K562 (cell line): ENCODE measurements at regions not wholly inside any gene's neighbourhood (a gene's known extent, or its start where the extent isn't known, plus 50 kb on each side); places are given as distances from the start of the nearest gene placed in this dataset.

Experiments
- ATAC-seq: fragments of 200-7000 bp; cut with Tn5 transposase; 3 replicates; pipeline ENCODE4 v1.9.1; 2020; ENCODE audit warnings: moderate library complexity
- BruUV-seq: library from RNA; stranded (reverse); fragments of 400-500 nt; replicated peaks from 2 replicates; lab custom pipeline; 2021; lab: Mats Ljungman, UMichigan
- CTCF ChIA-PET: fragments of 300-600 bp; formaldehyde crosslinking; extraction: SDS; loops from one replicate; lab custom pipeline; 2021; ENCODE audit warnings: low intra/inter-chr PET ratio; lab: Yijun Ruan, JAX
- POLR2A ChIA-PET: fragments of 300-600, 350-650 bp; sonication (Branson Sonifier 250); formaldehyde crosslinking; extraction: SDS; loops from one replicate; lab custom pipeline; 2021; ENCODE audit warnings: antibody characterized with exemption, inconsistent platforms; lab: Yijun Ruan, JAX
- DNase-seq, 4 experiments: peaks; one replicate each; pipeline versions ENCODE4 v3.0.0 to v3.0.0-alpha.2; 2011 to 2018; ENCODE audit warnings: low spot score in 3 of 4, mixed read lengths in 3 of 4; ENCODE audit errors: extremely low read depth in 1 of 4
- FAIRE-seq: peaks from 2 replicates; lab custom pipeline; 2011; peaks lifted over from hg19 to GRCh38; lab: Jason Lieb, UNC
- H2AFZ ChIP-seq: 2 replicates; pipeline ENCODE4 v1.6.0; 2011; ENCODE audit warnings: low read depth, low read length, control low read depth, inconsistent platforms
- H3K27ac ChIP-seq: fragments of 200-600 bp; 3 replicates; pipeline ENCODE4 v1.8.0; 2011; ENCODE audit warnings: low read depth, mild to moderate bottlenecking, control low read depth, inconsistent platforms, low read length, moderate library complexity, mixed read lengths; ENCODE audit errors: extremely low read depth
- H3K27me3 ChIP-seq, 2 experiments: fragments of 300-600 bp in 1 of 2; 2 replicates in 1 of 2; 3 replicates in 1 of 2; pipeline versions ENCODE4 v1.6.0 to v1.8.0; 2011; ENCODE audit warnings: inconsistent platforms in 2 of 2, low read length in 2 of 2, mild to moderate bottlenecking in 1 of 2, mixed read lengths in 1 of 2, moderate library complexity in 1 of 2; ENCODE audit not compliant: control insufficient read depth in 2 of 2, insufficient read depth in 2 of 2
- H3K36me3 ChIP-seq: fragments of 300-600 bp; 3 replicates; pipeline ENCODE4 v1.8.0; 2011; ENCODE audit warnings: mild to moderate bottlenecking, low read length, inconsistent platforms; ENCODE audit not compliant: control insufficient read depth, insufficient read depth
- H3K4me1 ChIP-seq, 2 experiments: fragments of 200-600 bp in 1 of 2; replicated peaks in 1 of 2; 2 replicates in 1 of 2; 3 replicates in 1 of 2; pipeline versions ENCODE4 v1.5.1 to v1.8.0; 2011; ENCODE audit warnings: inconsistent platforms in 2 of 2, low read length in 2 of 2, mild to moderate bottlenecking in 1 of 2, mixed read lengths in 1 of 2, moderate library complexity in 1 of 2; ENCODE audit not compliant: control insufficient read depth in 2 of 2, insufficient read depth in 2 of 2
- H3K4me2 ChIP-seq: 2 replicates; pipeline ENCODE4 v1.6.1; 2011; ENCODE audit warnings: low read length, control low read depth, inconsistent platforms, mixed read lengths; ENCODE audit not compliant: insufficient read depth
- H3K4me3 ChIP-seq: fragments of 200-600 bp; sonication (generic), shearing (Covaris generic); 2 replicates; pipeline ENCODE4 v1.5.1; 2016; ENCODE audit warnings: control low read depth, inconsistent platforms
- H3K79me2 ChIP-seq: fragments of 200-600 bp; 3 replicates; pipeline ENCODE4 v1.8.0; 2011; ENCODE audit warnings: low read length, inconsistent platforms; ENCODE audit not compliant: control insufficient read depth, insufficient read depth
- H3K9ac ChIP-seq, 2 experiments: 2 replicates each; pipeline versions ENCODE4 v1.6.0 to v1.6.1; 2011; ENCODE audit warnings: low read depth in 2 of 2, low read length in 2 of 2, control low read depth in 1 of 2, inconsistent platforms in 1 of 2, mild to moderate bottlenecking in 1 of 2, mixed read lengths in 1 of 2; ENCODE audit not compliant: insufficient read depth in 1 of 2
- H3K9me1 ChIP-seq: one replicate; pipeline ENCODE4 v1.6.0; 2011; ENCODE audit warnings: inconsistent platforms, mild to moderate bottlenecking, low read length, moderate library complexity; ENCODE audit not compliant: control insufficient read depth, insufficient read depth
- H3K9me3 ChIP-seq: replicated peaks from 2 replicates; pipeline ENCODE4 v1.5.1; 2011; ENCODE audit warnings: low read depth, low read length, inconsistent platforms; ENCODE audit not compliant: control insufficient read depth, insufficient read depth
- H4K20me1 ChIP-seq: replicated peaks from 2 replicates; pipeline ENCODE4 v1.6.1; 2011; ENCODE audit warnings: low read length, inconsistent platforms, mixed read lengths; ENCODE audit not compliant: control insufficient read depth, insufficient read depth
- KLF13 ChIP-seq: fragments of 450-650 bp; IDR thresholded peaks from 2 replicates; pipeline ENCODE4 v1.6.1; 2016; ENCODE audit warnings: missing genetic modification characterization, low read depth, mild to moderate bottlenecking, missing compliant biosample characterization, moderate library complexity, borderline replicate concordance
- TAF15 ChIP-seq: fragments of 200-400 bp; formaldehyde crosslinking; IDR thresholded peaks from 2 replicates; pipeline ENCODE4 v1.6.1; 2017; ENCODE audit warnings: mild to moderate bottlenecking, low read depth, low read length, moderate library complexity
- ZNF224 ChIP-seq: sonication (generic); formaldehyde crosslinking; IDR thresholded peaks from 2 replicates; pipeline ENCODE4 v1.8.0; 2022; ENCODE audit warnings: mild to moderate bottlenecking, missing genetic modification reagents
- WGBS: fragments of 100-300 bp; shearing (Covaris generic); methylation state at CpG from one replicate; pipeline ENCODE4 v1.1.6; 2016; ENCODE audit warnings: low coverage, mixed read lengths; ENCODE audit not compliant: insufficient coverage; ENCODE audit errors: missing lambda C conversion rate; 5-methylcytosine and 5-hydroxymethylcytosine counted together
- in situ Hi-C: fragments of 300-500 bp; cut with MboI; formaldehyde crosslinking; loops from 4 replicates; pipeline ENCODE4 v1.15.0; 2018; ENCODE audit warnings: inconsistent platforms, mixed read lengths
- intact Hi-C: fragments of 100-400 bp; cut with micrococcal nuclease; formaldehyde crosslinking; loops from 2 replicates; pipeline ENCODE4 v1.14.2; 2022

- no peak for TF ChIP-seq KLF13
- TF ChIP-seq, all 486 proteins: peak for 0
Observed at GRCh38 chr7:25638068-25638467, 409.8 kb upstream of the NPVF start (continued).

- DNase-seq (no peak), FAIRE-seq (no peak), ATAC-seq (no peak)
- H3K4me2 ChIP-seq, result no peak overlapping the region
- POLR2A ChIA-PET, result interaction anchor here (0.7 kb wide), 1 partner anchor 59 kb away, joined by 4 read pairs; no protein-coding TSS in a partner anchor
- H3K36me3 ChIP-seq, result no peaks in the 10 kb centered on the region
- H3K27me3 ChIP-seq, result peaks cover 3 to 8% of the 10 kb centered on the region in 2 experiments; a peak in 2 of 5 replicates
- no peaks in the 10 kb centered on the region for H3K9me1 ChIP-seq
- no peak overlapping the region for H3K27ac ChIP-seq
- H3K79me2 ChIP-seq, result no peaks in the 10 kb centered on the region
- CTCF ChIA-PET, result no interaction called here
- in situ Hi-C loops (no loop called here), intact Hi-C loops (no loop called here)
- no peak overlapping the region for H3K9ac ChIP-seq
- peaks cover 0 to 7% of the 10 kb centered on the region in 2 experiments; a peak in 2 of 5 replicates for H3K4me1 ChIP-seq
- 5% methylated on average over 7 of the region's 7 CpGs for WGBS
- TF ChIP-seq TAF15 (no peak), ZNF224 (CRISPR knock-in tag) (no peak)
- no peak overlapping the region for H2AFZ ChIP-seq
- no peak overlapping the region for H3K4me3 ChIP-seq
- BruUV-seq, result no TSS peak
- H4K20me1 ChIP-seq, result no peaks in the 10 kb centered on the region; the same call in 1 of the 2 replicates
- no peaks in the 10 kb centered on the region for H3K9me3 ChIP-seq
Observed at GRCh38 chr7:25638590-25639244, 410.4 kb upstream of the NPVF start.
